Mammary epithelial cell (primary cell): ENCODE measurements at regions not wholly inside any gene's neighbourhood (a gene's known extent, or its start where the extent isn't known, plus 50 kb on each side); places are given as distances from the start of the nearest gene placed in this dataset.

Source experiments
- EZH2 ChIP-seq: IDR thresholded peaks from 2 replicates; pipeline ENCODE4 v1.6.1; 2012; ENCODE audit warnings: low read length, inconsistent platforms, borderline replicate concordance
- TF ChIP-seq, protein P1 (sequence below), 2 donors: IDR thresholded peaks in 1 of 2; conservative IDR thresholded peaks in 1 of 2; 2 replicates each; pipeline ENCODE4 v1.5.1; 2011 to 2012; ENCODE audit warnings: inconsistent platforms in 2 of 2, low read length in 2 of 2, mild to moderate bottlenecking in 2 of 2, control low read depth in 1 of 2, low read depth in 1 of 2; ENCODE audit not compliant: insufficient read depth in 1 of 2; ENCODE audit errors: extremely low read depth in 1 of 2

DNA sequence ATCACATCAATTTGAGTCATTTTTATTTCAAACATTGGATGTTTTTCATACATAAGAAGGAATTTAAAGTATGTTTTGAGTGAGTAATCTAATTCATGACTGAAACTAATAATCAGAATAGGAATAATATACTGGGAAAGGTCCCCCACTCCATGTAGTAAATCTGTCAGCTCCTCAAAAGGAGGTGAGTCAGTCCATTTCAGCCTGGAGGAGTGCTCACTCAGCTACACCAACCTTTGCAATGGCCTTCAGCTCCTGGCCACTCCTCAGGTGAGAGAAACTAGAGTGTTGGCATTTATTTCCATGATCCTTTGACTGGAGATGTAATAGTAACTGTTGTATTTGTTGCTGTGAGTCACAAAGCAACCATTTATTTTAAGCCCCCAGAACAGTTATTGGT, 744.9 kb upstream of the ARRDC4 start:
- TF ChIP-seq, protein P1, sequence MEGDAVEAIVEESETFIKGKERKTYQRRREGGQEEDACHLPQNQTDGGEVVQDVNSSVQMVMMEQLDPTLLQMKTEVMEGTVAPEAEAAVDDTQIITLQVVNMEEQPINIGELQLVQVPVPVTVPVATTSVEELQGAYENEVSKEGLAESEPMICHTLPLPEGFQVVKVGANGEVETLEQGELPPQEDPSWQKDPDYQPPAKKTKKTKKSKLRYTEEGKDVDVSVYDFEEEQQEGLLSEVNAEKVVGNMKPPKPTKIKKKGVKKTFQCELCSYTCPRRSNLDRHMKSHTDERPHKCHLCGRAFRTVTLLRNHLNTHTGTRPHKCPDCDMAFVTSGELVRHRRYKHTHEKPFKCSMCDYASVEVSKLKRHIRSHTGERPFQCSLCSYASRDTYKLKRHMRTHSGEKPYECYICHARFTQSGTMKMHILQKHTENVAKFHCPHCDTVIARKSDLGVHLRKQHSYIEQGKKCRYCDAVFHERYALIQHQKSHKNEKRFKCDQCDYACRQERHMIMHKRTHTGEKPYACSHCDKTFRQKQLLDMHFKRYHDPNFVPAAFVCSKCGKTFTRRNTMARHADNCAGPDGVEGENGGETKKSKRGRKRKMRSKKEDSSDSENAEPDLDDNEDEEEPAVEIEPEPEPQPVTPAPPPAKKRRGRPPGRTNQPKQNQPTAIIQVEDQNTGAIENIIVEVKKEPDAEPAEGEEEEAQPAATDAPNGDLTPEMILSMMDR (conservative IDR thresholded peaks at IDR 0.05 in 1 of 2, IDR thresholded peaks at IDR 0.05 in 1 of 2; ENCODE audit: extremely low read depth in 1 of 2, insufficient read depth in 1 of 2, low read depth in 1 of 2, low read length in 2 of 2), result no peak
- no peak for TF ChIP-seq EZH2
